Transverse colon (tissue), 4 donors: ENCODE measurements at regions not wholly inside any gene's neighbourhood (a gene's known extent, or its start where the extent isn't known, plus 50 kb on each side); places are given as distances from the start of the nearest gene placed in this dataset.

Experiments
- EP300 ChIP-seq: sonication (generic); formaldehyde crosslinking; IDR thresholded peaks from one replicate; pipeline ENCODE4 v1.6.1; 2017; ENCODE audit warnings: antibody characterized with exemption, low read depth
- POLR2A ChIP-seq: fragments of 450-650 bp; IDR thresholded peaks from one replicate; pipeline ENCODE4 v1.6.1; 2016; ENCODE audit warnings: antibody characterized with exemption, mild to moderate bottlenecking, moderate library complexity
- POLR2AphosphoS5 ChIP-seq, 3 donors: sonication (generic); formaldehyde crosslinking; IDR thresholded peaks; one replicate each; pipeline ENCODE4 v1.6.1; 2016; ENCODE audit warnings: antibody characterized with exemption in 3 of 3
- TF ChIP-seq, protein P1 (sequence below), 5 experiments: fragments of 200-600 bp in 3 of 5; fragments of 450-650 bp in 2 of 5; sonication (generic) in 3 of 5; IDR thresholded peaks; 1 replicate in 2 of 5; 2 replicates in 3 of 5; pipeline ENCODE4 v1.5.1; 2016 to 2017; ENCODE audit warnings: antibody characterized with exemption in 5 of 5, inconsistent platforms in 3 of 5, mild to moderate bottlenecking in 2 of 5, moderate library complexity in 1 of 5

- TF ChIP-seq, protein P1, sequence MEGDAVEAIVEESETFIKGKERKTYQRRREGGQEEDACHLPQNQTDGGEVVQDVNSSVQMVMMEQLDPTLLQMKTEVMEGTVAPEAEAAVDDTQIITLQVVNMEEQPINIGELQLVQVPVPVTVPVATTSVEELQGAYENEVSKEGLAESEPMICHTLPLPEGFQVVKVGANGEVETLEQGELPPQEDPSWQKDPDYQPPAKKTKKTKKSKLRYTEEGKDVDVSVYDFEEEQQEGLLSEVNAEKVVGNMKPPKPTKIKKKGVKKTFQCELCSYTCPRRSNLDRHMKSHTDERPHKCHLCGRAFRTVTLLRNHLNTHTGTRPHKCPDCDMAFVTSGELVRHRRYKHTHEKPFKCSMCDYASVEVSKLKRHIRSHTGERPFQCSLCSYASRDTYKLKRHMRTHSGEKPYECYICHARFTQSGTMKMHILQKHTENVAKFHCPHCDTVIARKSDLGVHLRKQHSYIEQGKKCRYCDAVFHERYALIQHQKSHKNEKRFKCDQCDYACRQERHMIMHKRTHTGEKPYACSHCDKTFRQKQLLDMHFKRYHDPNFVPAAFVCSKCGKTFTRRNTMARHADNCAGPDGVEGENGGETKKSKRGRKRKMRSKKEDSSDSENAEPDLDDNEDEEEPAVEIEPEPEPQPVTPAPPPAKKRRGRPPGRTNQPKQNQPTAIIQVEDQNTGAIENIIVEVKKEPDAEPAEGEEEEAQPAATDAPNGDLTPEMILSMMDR (IDR thresholded peaks at IDR 0.05) = no peak
- no peak for TF ChIP-seq EP300
- TF ChIP-seq POLR2A = no peak
- TF ChIP-seq POLR2AphosphoS5 (IDR thresholded peaks at IDR 0.05) = no peak
Measured at GRCh38 chr3:177781686-177782161, 584.4 kb upstream of the TBL1XR1 start.
